ENCODE measurements at regions not wholly inside any gene's neighbourhood (a gene's known extent, or its start where the extent isn't known, plus 50 kb on each side); places are given as distances from the start of the nearest gene placed in this dataset.
"Not testable (repeated sequence)": the region's sequence is repeated elsewhere in the genome, so short reads cannot be mapped to it uniquely, and the experiment has no call there.

DNA sequence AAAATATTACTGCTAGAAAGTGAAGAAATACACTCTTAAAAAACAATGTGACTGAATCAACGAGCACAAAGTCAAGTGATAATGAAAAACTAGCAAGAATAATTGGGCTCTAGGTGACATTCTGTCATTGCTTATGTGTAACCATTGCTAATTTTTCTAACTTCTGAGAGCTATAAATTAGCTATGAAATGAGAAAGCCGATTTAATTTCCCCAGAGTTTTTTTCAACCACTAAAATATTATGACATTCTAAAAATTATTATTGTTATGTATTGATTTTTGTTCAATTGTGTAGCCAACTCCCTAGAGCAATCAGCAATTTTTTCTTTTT is 458.6 kb upstream of the ATXN8OS start:
- DNase-seq (ENCODE audit: low read depth in 4 of 4, low spot score in 3 of 4), result no peak

DNA sequence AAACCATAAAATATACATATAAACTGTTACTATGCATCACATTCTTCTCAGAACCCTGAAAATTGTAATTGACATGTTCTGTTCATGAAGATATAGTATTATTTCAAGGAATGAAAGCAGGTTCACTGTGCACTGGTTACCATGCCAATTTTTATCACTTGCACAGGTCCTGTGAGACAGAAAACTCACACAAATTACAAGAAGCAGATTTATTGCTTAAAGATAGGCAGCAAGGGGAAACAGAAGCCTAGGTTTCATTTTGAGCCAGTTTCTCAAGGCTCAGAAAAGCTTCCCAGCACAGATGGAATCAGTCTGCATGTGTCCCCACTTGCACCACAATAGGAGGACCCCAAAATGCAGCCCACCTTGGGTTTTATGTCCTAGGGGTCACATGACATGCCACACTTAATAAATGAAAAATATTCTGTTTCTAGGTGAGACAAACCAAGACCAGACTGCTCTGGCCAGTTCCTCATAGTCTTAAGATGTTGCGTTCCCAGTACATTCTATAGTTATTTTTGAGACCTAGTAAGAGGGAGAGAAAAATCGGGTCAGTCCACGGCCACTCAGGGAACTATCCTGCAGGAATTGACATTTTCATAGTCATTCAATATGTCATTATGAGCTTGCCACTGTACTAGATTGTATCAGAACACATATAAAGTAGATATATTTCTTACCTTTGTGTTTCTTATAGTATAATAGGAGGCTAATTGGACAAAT is 459.1 kb upstream of the ATXN8OS start:
- no peak for DNase-seq (ENCODE audit: low read depth in 4 of 4, low spot score in 3 of 4)

DNA sequence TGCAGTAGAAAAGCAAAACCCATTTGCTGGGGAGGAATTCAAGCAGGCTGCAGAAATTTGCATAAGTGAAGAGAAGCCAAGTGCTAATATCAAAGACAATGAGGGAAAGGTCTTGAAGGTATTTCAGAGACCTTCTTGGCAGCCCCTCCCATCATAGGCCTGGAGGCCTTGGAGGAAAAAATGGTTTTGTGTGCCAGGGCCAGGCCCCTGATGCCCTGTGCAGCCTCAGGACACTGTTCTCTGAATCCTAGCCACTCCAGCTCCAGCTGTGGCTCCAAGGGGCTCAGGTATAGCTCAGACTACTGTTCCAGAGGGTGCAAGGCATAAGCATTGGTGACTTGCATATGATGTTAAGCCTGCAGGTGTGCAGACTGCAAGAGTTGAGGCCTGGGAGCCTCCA is 463.2 kb upstream of the ATXN8OS start:
- no peak for DNase-seq (ENCODE audit: low read depth in 4 of 4, low spot score in 3 of 4)

DNA sequence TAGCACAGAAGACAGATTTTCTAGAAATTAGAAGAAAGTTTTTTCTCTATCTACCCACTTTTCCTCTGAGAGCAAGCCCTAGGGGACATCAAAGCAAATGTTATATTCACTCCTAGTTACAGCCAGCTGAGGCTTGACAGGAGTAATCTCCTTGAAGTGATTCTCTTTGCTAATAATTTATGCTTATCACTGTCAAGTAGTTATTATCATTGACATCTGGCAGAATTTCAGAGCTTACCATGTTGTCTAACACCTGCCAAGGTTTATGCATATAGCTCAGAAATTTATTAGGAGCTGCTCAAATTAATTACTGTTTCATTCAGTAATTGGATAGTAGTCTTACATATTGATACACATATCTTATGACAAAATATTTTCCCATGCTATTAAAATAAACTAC is 465.9 kb upstream of the ATXN8OS start:
- no peak for DNase-seq (ENCODE audit: low read depth in 4 of 4, low spot score in 3 of 4)

DNA sequence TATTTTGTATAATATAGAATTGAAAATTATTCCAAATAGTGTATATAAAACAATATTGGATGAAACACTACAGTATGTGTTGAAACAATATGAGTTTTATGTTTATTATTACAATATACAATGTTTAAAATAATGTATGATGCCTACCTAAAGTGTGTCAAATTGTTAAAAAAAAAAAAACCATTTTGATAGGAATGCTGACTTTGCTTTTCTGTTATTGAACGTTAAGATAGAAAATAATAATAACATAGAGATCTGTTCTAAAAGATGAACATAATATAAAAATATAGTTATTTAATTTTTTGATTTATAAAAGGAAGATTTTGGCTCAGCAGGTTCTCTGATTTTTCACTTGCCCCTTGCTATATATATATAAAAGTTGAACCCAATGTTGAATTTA is 474.6 kb upstream of the ATXN8OS start:
- no peak for DNase-seq (ENCODE audit: low read depth in 4 of 4, low spot score in 3 of 4)

DNA sequence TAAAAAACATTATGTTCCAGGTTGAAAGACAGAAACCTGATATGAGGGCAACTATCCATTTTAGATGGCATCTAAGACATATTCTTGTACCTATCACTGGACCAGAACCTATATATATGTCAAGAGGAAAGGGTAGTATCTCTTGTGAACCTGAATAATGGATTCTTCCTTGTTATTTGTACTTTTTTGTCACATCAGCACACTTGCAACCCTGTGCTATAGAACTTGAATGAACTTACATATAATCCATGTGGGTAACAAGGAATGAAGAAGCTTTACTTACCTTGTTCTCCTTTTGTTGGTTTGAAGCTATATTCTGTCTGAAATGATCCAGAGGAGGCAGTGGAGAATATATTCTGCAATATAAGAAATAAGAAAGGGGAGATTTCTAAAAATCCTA is 483.7 kb upstream of the ATXN8OS start:
- no peak for DNase-seq (ENCODE audit: low read depth in 4 of 4, low spot score in 3 of 4)

DNA sequence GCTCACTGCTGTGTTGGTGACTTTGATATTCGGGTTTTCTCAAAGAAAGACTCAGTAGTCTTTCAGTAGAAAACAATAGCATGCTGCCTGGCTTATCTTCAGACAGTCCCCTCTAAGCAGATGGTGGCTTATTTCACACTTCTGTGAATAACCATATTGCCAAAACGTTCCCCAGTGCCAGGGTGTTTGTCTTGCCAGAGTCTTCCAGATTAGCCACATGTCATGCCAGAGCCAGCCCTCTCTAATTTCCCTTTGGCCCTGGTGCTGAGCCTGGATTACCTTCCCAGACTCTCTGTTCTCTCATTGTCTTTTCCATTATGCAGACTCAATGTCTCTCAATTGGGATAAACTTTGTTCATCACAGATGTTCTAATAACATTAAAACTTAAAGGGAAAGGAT is 488.0 kb upstream of the ATXN8OS start:
- DNase-seq (ENCODE audit: low read depth in 4 of 4, low spot score in 3 of 4), result no peak

DNA sequence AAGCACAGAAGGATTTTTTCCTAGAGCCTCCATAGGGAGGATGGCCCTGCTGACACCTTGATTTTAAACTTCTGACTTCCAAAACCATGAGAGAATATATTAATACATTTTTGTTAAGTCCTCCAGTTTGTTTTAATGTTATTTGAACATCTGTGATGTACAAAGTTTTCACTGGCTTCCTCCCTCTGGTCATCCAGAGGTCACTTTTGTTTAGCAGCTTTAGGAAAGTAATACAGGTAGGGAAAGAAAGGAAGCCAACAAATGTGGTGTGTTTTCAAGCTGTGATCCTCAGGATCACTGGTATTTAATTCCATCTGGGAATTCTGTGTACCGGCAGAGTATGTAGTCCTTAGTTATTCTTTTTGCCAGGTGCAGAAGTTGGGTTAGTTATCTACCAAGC is 488.8 kb upstream of the ATXN8OS start:
- no peak for DNase-seq (ENCODE audit: low read depth in 4 of 4, low spot score in 3 of 4)

DNA sequence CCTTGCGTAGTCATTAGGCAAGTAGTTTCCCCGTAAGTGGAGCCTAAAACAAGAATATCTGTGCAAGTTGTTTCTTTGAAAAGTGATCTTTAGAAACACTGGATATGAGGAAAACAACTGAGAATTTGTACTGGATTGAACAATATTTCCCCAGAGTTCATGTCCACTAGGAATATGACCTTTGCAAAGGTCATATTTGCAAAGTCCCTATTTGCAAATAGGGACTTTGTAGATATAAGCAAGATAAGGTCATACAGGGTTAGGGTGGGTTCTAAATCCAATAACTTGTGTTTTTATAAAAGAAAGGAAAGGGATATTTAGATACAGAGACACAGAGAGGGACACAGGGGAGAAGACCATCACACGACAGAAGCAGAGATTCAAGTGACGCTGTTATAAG is 489.2 kb upstream of the ATXN8OS start:
- DNase-seq (ENCODE audit: low read depth in 4 of 4, low spot score in 3 of 4), result no peak

DNA sequence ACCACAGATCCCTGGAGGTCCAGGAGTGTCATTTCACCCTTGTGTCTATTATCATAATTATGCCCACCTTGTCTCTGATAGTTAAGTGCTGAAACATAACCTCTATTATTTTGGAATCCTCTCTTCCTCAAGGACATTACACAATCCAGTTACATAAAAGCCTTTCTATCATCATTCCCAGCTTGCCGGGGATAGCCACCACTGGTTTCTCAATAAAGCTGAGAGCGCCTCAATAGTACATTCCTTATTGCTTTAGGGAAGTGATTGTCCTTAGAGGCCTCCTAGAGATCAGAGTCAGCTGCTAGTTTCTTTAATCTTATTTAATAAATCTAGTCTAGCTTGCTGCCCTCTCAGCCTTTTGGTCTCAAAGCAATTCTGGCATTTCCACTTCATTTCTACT is 490.0 kb upstream of the ATXN8OS start:
- no peak for DNase-seq (ENCODE audit: low read depth in 4 of 4, low spot score in 3 of 4)

DNA sequence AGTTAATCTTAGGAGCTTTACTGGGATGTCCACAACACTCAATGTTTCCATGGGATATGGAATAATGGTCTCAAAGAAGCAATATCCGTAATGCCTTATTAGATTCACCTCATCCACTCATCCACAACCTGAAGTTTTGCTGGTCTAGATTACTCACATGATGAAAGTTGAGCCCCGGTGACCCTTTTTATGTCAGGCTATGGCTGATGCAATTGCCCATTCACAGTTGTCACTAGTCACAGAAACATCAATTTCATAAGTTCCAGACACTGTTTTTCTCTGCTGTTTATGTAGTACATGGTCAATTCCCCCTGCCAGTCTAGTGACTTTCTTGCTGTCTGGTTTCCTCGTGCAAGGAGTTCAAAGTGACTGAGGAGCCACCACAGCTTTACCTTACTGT is 491.2 kb upstream of the ATXN8OS start:
- no peak for DNase-seq (ENCODE audit: low read depth in 4 of 4, low spot score in 3 of 4)

DNA sequence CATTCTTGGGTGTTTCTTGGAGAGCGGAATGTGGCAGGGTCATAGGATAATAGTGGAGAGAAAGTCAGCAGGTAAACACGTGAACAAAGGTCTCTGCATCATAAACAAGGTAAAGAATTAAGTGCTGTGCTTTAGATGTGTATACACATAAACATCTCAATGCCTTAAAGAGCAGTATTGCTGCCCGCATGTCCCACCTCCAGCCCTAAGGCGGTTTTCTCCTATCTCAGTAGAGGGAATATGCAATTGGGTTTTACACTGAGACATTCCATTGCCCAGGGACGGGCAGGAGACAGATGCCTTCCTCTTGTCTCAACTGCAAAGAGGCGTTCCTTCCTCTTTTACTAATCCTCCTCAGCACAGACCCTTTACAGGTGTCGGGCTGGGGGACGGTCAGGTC is 492.6 kb upstream of the ATXN8OS start:
- DNase-seq (ENCODE audit: low read depth in 4 of 4, low spot score in 3 of 4), result not testable (repeated sequence)

DNA sequence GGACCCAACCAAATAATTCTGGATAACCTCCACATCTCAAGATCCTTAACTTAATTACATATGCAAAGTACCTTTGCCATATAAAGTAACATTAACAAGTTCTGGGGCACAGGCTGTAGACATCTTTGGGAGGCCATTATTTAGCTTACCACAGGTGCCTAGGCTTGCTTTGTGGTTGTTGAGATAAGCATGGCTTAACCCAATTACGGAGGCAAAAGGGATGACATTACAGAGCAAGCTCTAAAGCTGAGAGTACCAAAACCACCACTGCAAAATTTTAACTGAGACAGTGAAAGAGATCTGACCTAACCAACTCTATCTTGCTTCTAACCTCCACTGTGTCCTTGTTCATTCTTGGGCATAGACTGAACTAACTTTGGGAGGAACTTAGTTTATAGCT is 502.9 kb upstream of the ATXN8OS start:
- DNase-seq (ENCODE audit: low read depth in 4 of 4, low spot score in 3 of 4), result no peak

DNA sequence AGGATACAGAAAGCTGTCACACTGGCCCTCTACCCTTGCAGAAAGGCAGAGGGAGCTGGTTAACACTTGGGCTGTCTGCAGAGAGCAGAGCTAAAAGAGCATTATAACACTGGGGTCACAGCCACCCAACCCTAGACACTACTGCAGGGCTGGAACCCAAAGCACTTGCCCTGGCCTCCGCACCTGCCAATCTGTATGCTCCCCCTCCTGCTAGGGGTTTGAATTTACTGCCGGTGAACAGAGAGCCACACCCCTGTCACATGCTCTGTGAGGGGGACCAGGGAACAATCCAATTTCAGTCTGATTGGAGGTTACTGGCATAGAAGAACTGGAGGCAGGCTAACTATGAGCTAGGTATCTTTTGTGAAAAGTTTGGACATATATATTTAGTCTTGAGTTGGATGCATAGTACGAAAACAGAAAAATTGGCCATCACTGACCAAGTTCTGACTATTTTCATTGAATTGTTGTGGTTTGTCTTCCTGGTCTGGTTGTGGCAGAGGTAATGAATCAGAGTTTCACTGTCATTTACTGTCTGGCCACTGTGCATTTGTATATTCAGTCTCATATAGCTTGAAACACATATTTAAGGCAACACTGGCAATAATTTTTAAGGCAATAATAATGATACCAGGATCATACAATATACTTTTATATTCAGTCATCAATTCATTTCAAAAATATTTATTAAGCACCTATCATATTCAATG is 504.3 kb upstream of the ATXN8OS start:
- DNase-seq (ENCODE audit: low read depth in 4 of 4, low spot score in 3 of 4), result no peak

DNA sequence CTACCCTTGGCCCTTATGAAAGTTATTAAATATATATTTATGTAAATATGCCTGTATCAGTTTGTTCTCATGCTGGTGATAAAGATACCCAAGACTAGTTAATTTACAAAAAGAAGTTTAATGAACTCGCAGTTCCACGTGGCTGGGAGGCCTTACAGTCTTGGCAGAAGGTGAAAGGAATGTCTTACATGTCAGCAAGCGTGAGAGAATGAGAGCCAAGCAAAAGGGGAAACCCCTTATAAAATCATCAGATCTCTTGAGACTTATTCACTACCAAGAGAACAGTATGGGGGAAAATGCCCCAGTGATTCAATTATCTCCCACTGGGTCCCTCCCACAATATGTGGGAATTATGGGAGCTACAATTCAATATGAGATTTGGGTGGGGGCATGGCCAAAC is 506.0 kb upstream of the ATXN8OS start:
- no peak for DNase-seq (ENCODE audit: low read depth in 4 of 4, low spot score in 3 of 4)

DNA sequence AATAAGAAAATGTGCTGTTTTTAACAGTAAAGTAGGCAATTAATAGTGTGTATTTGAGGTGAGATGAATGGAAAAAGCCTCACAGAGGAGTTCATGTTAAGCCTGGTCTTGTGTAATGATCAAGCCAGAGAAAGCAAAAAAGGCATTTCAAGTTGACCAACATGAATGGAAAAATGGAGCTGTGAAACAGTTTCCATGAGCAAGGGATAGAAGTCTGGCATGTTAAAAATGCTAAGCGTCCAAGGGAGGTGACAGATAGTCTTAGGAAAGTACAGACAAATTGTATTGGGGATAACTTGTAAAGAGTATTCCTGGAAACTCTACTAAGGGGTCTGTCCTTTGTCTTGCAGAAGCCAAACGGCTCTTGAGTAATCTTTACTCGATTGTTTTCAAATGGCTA is 506.8 kb upstream of the ATXN8OS start:
- DNase-seq (ENCODE audit: low read depth in 4 of 4, low spot score in 3 of 4), result no peak

DNA sequence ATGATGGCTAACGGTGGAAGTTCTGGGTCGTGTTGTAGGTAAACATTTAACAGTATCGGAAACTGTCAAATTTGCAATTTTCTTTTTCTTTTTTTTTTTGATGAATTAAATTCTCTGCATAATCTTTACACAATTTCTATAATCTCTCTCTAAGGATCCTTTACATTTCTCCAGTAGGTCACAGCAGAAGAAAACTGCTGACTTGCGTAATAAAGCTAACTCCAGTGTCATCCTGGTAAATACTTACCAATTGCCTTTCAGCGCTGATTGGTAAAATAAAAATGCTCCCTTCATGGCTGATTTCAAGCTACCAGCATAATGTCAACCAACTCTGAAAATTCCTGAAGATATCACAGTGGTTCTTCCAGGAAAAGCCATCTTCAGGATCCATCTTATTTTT is 510.5 kb upstream of the ATXN8OS start:
- DNase-seq (ENCODE audit: low read depth in 4 of 4, low spot score in 3 of 4), result no peak

DNA sequence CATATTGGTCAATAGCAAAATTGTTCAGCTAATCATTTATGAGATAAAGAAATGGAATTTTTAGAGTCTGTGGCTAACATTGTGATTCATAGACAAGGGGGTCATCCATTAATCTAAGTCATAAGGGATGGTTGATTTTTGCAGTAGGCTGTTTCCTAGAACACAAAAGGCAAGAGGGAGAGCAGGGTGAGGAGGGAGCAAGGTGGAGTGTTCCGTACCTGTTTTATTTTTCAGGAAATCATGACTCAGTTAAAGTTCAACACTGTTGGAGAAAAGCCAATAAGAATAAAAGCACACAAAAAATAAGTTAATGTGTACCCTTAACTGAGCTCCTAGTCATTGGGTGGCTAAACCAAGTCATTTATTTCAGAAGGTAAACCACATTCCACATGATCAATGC is 512.4 kb upstream of the ATXN8OS start:
- no peak for DNase-seq (ENCODE audit: low read depth in 4 of 4, low spot score in 3 of 4)

DNA sequence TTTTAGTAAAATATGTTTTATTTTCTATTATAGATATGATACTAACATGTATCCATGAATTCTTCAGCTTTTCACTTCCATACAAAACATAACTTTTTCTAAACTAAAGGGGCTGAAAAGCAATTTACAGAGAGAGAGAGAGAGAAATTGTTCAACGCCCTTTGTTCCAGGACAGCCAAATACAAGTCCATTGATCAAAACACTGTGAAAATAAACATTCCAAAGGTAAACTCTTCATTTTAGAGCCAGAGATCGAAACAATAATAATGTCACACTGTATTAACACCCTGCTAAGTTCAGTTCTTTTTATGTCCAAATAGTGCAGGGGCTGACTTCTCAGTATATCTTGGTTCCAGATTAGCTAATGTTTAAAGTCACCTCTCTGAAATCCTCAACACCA is 516.2 kb upstream of the ATXN8OS start:
- no peak for DNase-seq (ENCODE audit: low read depth in 4 of 4, low spot score in 3 of 4)

DNA sequence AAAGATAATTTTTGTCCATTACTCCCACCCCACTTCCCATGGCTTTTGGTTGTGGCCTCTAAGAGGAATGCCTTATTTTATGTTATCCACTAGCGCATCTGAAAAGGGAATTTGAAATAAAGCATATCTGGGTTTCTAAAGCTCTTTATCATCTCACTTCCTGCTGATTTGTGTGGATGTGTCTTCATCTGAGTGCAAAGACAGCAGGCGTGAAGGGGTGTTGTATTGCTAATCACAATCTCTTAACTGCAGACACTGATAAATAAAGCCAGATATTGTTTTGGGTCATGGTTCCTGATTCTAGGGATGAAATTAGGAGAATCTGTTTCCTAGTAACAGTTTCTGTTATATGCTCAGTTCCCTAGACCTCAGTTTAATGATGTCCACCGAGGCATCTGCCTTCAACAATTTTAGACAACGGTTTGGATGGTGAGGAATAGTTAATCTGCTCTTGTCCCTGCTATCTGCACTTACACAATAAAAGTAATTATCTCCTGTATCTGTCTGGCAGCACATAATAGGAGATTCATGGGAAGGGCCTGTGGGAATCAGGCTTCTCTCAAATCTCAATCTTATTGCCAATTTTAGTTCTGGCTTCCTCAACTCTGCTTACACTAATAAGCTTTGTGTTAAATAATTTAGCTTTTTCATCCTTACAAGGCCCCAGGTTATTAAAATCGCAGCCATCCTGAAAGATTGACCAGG is 517.9 kb upstream of the ATXN8OS start:
- DNase-seq (ENCODE audit: low read depth in 4 of 4, low spot score in 3 of 4), result no peak

DNA sequence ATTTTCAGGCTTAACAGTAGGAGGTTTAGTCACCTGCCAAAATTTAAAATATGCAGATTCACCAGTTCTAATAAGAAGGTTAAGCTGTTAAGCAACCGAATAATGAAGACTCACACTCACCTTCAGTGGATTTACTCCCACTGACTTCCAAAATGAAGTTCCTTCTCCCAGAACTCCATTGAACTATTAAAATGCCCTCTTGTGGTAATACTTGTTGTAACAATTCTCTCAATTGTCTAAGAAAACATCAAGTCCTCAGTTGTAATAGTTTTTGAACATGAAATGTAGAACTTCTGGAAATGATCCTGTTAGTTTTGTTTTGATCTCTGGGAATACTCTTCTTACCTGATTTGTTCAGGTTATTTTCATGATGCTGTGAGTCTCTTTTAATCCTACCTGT is 522.0 kb upstream of the ATXN8OS start:
- no peak for DNase-seq (ENCODE audit: low read depth in 4 of 4, low spot score in 3 of 4)

DNA sequence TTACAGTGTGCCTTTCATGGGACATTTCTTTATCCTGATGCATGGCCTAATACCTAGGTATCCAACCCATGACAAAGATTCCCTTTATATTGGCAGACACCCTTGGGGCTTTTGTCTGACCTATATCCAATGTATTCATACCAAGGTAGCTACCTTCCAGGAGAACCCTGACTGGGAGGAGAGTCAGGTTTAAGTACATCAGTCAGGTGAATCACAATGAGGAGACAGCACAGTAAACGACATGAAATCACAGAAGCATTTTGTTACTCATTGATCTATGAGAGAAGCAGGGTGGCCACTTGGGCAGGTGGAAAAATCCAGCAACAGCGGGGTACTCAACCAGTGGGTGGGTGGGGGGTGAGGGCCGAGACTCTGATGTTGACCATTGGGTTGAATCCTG is 527.4 kb upstream of the ATXN8OS start:
- DNase-seq (ENCODE audit: low read depth in 4 of 4, low spot score in 3 of 4), result no peak
